ENCODE measurements at regions not wholly inside any gene's neighbourhood (a gene's known extent, or its start where the extent isn't known, plus 50 kb on each side); places are given as distances from the start of the nearest gene placed in this dataset.
A peak's percentile ranks its signal among the peaks of the same experiment; 100 is the strongest.

- Histone ChIP-seq H3K4me1 (ENCODE audit: control insufficient read depth, insufficient read depth, low read length) (peaks cover 62% of the 10 kb centered on the region), H3K36me3 (ENCODE audit: control insufficient read depth in 2 of 2, insufficient read depth in 2 of 2, low read length in 2 of 2) (no peaks in the 10 kb centered on the region), H3K27me3 (ENCODE audit: control insufficient read depth in 1 of 2, insufficient read depth in 2 of 2, low read length in 2 of 2) (no peaks in the 10 kb centered on the region), H3K9me3 (ENCODE audit: control insufficient read depth in 2 of 2, low read length in 2 of 2) (no peaks in the 10 kb centered on the region), H3K9ac (ENCODE audit: low read length in 2 of 2) (peak overlapping the region; percentile 22 to 80), H3K4me3 (ENCODE audit: low read length in 2 of 2) (peak overlapping the region in 1 of 2 donors; percentile 54), H3K27ac (ENCODE audit: low read length) (peak overlapping the region; percentile 94)
Measured at GRCh38 chr11:19577976-19578619, 134.5 kb upstream of the NAV2 start.

DNA sequence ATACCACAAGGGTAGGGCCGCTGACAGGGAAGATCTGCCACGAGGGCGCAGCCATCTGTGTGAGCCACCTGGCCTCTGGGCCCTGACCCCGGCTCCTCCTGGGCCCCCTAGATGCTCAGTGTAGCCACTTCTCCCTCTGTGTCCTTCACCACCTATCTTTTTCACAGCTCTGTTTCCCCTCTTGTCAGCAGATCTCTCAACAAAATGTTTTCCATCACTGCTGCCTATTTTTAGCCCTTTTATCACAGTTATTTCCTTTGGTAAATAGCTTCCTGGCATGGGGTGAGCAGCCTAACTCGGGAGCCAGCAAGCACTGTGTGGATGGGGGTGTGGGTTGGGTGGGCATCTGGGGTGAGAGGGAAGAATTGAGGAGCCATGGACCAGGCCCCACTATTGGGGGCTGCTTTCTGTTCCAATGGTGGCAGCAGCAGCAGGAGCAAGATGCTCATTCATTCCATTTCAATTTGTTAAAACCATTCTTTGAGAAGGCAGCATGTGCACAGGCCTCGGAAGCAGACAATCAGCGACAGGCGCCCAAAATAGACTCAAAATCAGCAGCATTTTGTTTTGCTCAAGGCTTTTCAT lies 135.2 kb upstream of the NAV2 start:
- Histone ChIP-seq H3K27me3 (ENCODE audit: control insufficient read depth in 1 of 2, insufficient read depth in 2 of 2, low read length in 2 of 2) (no peaks in the 10 kb centered on the region), H3K9ac (ENCODE audit: low read length in 2 of 2) (peak overlapping the region; percentile 32 to 51), H3K27ac (ENCODE audit: low read length) (peak overlapping the region; percentile 94), H3K4me3 (ENCODE audit: low read length in 2 of 2) (peak overlapping the region in 1 of 2 donors; percentile 40), H3K9me3 (ENCODE audit: control insufficient read depth in 2 of 2, low read length in 2 of 2) (no peaks in the 10 kb centered on the region), H3K4me1 (ENCODE audit: control insufficient read depth, insufficient read depth, low read length) (peaks cover 64% of the 10 kb centered on the region), H3K36me3 (ENCODE audit: control insufficient read depth in 2 of 2, insufficient read depth in 2 of 2, low read length in 2 of 2) (no peaks in the 10 kb centered on the region)

GRCh38 chr11:19576903-19577302 lies 135.7 kb upstream of the NAV2 start:
- no peaks in the 10 kb centered on the region for H3K27me3 ChIP-seq (ENCODE audit: control insufficient read depth in 1 of 2, insufficient read depth in 2 of 2, low read length in 2 of 2)
- peak overlapping the region in 1 of 2 donors; percentile 40 for H3K4me3 ChIP-seq (ENCODE audit: low read length in 2 of 2)
- H3K36me3 ChIP-seq (ENCODE audit: control insufficient read depth in 2 of 2, insufficient read depth in 2 of 2, low read length in 2 of 2) = no peaks in the 10 kb centered on the region
- H3K4me1 ChIP-seq (ENCODE audit: control insufficient read depth, insufficient read depth, low read length) = peaks cover 64% of the 10 kb centered on the region
- peak overlapping the region; percentile 94 for H3K27ac ChIP-seq (ENCODE audit: low read length)
- no peaks in the 10 kb centered on the region for H3K9me3 ChIP-seq (ENCODE audit: control insufficient read depth in 2 of 2, low read length in 2 of 2)
- peak overlapping the region; percentile 32 to 51 for H3K9ac ChIP-seq (ENCODE audit: low read length in 2 of 2)

DNA sequence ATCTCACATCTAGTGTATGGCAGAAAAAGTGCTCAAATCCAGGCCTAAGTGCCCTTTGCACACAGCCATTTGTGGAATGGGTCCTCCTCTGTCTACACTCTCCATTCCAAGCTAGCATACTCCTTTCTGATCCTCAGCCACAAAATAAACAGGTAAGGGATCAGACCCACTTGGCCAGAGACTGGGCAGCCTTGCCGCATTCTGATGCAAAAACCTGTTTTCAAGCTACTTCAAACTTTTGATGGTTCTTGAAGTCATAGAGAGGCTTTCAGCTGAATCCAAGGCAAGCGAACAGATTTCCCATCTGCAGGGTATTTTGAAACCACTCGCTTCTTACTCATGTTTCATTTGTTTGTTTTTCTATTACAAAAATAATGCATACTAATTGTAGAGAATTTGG lies 136.6 kb upstream of the NAV2 start:
- peaks cover 64% of the 10 kb centered on the region for H3K4me1 ChIP-seq (ENCODE audit: control insufficient read depth, insufficient read depth, low read length)
- no peaks in the 10 kb centered on the region for H3K36me3 ChIP-seq (ENCODE audit: control insufficient read depth in 2 of 2, insufficient read depth in 2 of 2, low read length in 2 of 2)
- H3K27me3 ChIP-seq (ENCODE audit: control insufficient read depth in 1 of 2, insufficient read depth in 2 of 2, low read length in 2 of 2) = no peaks in the 10 kb centered on the region
- H3K9me3 ChIP-seq (ENCODE audit: control insufficient read depth in 2 of 2, low read length in 2 of 2) = no peaks in the 10 kb centered on the region
- H3K4me3 ChIP-seq (ENCODE audit: low read length in 2 of 2) = no peak overlapping the region
- H3K27ac ChIP-seq (ENCODE audit: low read length) = peak overlapping the region; percentile 31
- H3K9ac ChIP-seq (ENCODE audit: low read length in 2 of 2) = no peak overlapping the region

DNA sequence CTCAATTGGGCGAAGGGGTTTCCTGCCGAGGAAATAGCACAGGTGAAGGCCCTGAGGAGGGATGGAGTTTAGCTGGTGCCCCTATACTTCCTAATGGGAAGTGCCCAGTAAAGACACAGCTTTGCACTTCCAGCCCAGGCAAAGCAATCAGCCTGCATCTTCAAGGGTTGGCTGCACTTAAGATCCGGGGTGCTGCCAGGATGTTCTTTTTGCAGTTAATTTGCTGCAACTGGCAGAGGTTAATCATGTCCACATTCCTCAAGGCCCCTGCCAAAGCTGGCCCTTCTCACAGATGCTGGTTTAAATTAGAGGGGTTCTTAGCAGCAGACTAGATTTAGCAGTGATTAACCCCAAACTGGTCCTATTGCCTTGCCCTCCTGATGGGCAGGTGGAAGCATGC lies 137.7 kb upstream of the NAV2 start:
- no peak overlapping the region for H3K4me3 ChIP-seq (ENCODE audit: low read length in 2 of 2)
- no peaks in the 10 kb centered on the region for H3K27me3 ChIP-seq (ENCODE audit: control insufficient read depth in 1 of 2, insufficient read depth in 2 of 2, low read length in 2 of 2)
- no peaks in the 10 kb centered on the region for H3K36me3 ChIP-seq (ENCODE audit: control insufficient read depth in 2 of 2, insufficient read depth in 2 of 2, low read length in 2 of 2)
- H3K4me1 ChIP-seq (ENCODE audit: control insufficient read depth, insufficient read depth, low read length) = peaks cover 62% of the 10 kb centered on the region
- H3K9me3 ChIP-seq (ENCODE audit: control insufficient read depth in 2 of 2, low read length in 2 of 2) = no peaks in the 10 kb centered on the region
- peak overlapping the region; percentile 31 for H3K27ac ChIP-seq (ENCODE audit: low read length)
- no peak overlapping the region for H3K9ac ChIP-seq (ENCODE audit: low read length in 2 of 2)

- no peaks in the 10 kb centered on the region for H3K27me3 ChIP-seq (ENCODE audit: control insufficient read depth in 1 of 2, insufficient read depth in 2 of 2, low read length in 2 of 2)
- H3K36me3 ChIP-seq (ENCODE audit: control insufficient read depth in 2 of 2, insufficient read depth in 2 of 2, low read length in 2 of 2) = no peaks in the 10 kb centered on the region
- H3K4me1 ChIP-seq (ENCODE audit: control insufficient read depth, insufficient read depth, low read length) = peaks cover 50% of the 10 kb centered on the region
- H3K27ac ChIP-seq (ENCODE audit: low read length) = no peak overlapping the region
- no peaks in the 10 kb centered on the region for H3K9me3 ChIP-seq (ENCODE audit: control insufficient read depth in 2 of 2, low read length in 2 of 2)
- H3K4me3 ChIP-seq (ENCODE audit: low read length in 2 of 2) = no peak overlapping the region
- no peak overlapping the region for H3K9ac ChIP-seq (ENCODE audit: low read length in 2 of 2)
Measured at GRCh38 chr11:19573666-19574065, 139.0 kb upstream of the NAV2 start.

DNA sequence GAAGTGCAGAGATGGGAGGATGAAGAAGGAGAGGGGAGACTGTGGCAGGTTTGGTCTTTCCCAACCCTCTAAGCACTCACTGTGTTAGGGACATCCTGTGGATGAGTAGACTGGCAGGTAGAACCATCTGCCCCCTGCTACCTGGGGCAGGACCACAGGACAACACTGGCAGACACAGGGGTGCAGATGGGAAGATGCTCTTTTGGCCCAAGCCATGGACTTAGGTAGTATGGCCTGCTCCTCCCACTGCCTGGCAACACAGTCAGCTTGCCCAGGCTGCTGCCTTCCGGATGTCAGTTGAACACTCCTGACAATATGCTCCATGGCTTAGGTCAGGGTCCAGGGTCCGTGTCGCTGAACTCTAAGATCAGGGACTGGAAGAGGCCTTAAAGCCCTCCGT lies 140.7 kb upstream of the NAV2 start:
- no peak overlapping the region for H3K4me3 ChIP-seq (ENCODE audit: low read length in 2 of 2)
- peaks cover 50% of the 10 kb centered on the region for H3K4me1 ChIP-seq (ENCODE audit: control insufficient read depth, insufficient read depth, low read length)
- no peak overlapping the region for H3K27ac ChIP-seq (ENCODE audit: low read length)
- H3K9ac ChIP-seq (ENCODE audit: low read length in 2 of 2) = no peak overlapping the region
- H3K27me3 ChIP-seq (ENCODE audit: control insufficient read depth in 1 of 2, insufficient read depth in 2 of 2, low read length in 2 of 2) = no peaks in the 10 kb centered on the region
- H3K9me3 ChIP-seq (ENCODE audit: control insufficient read depth in 2 of 2, low read length in 2 of 2) = no peaks in the 10 kb centered on the region
- H3K36me3 ChIP-seq (ENCODE audit: control insufficient read depth in 2 of 2, insufficient read depth in 2 of 2, low read length in 2 of 2) = no peaks in the 10 kb centered on the region

GRCh38 chr11:19570889-19571288 lies 141.7 kb upstream of the NAV2 start:
- H3K9me3 ChIP-seq (ENCODE audit: control insufficient read depth in 2 of 2, low read length in 2 of 2) = no peaks in the 10 kb centered on the region
- H3K27me3 ChIP-seq (ENCODE audit: control insufficient read depth in 1 of 2, insufficient read depth in 2 of 2, low read length in 2 of 2) = no peaks in the 10 kb centered on the region
- H3K9ac ChIP-seq (ENCODE audit: low read length in 2 of 2) = no peak overlapping the region
- H3K4me3 ChIP-seq (ENCODE audit: low read length in 2 of 2) = no peak overlapping the region
- H3K36me3 ChIP-seq (ENCODE audit: control insufficient read depth in 2 of 2, insufficient read depth in 2 of 2, low read length in 2 of 2) = no peaks in the 10 kb centered on the region
- H3K4me1 ChIP-seq (ENCODE audit: control insufficient read depth, insufficient read depth, low read length) = peaks cover 52% of the 10 kb centered on the region
- no peak overlapping the region for H3K27ac ChIP-seq (ENCODE audit: low read length)

- H3K4me3 ChIP-seq (ENCODE audit: low read length in 2 of 2) = no peak overlapping the region
- H3K27me3 ChIP-seq (ENCODE audit: control insufficient read depth in 1 of 2, insufficient read depth in 2 of 2, low read length in 2 of 2) = no peaks in the 10 kb centered on the region
- no peak overlapping the region for H3K27ac ChIP-seq (ENCODE audit: low read length)
- H3K9ac ChIP-seq (ENCODE audit: low read length in 2 of 2) = no peak overlapping the region
- H3K36me3 ChIP-seq (ENCODE audit: control insufficient read depth in 2 of 2, insufficient read depth in 2 of 2, low read length in 2 of 2) = no peaks in the 10 kb centered on the region
- peaks cover 49% of the 10 kb centered on the region for H3K4me1 ChIP-seq (ENCODE audit: control insufficient read depth, insufficient read depth, low read length)
- H3K9me3 ChIP-seq (ENCODE audit: control insufficient read depth in 2 of 2, low read length in 2 of 2) = no peaks in the 10 kb centered on the region
Measured at GRCh38 chr11:19567996-19568395, 144.6 kb upstream of the NAV2 start.

DNA sequence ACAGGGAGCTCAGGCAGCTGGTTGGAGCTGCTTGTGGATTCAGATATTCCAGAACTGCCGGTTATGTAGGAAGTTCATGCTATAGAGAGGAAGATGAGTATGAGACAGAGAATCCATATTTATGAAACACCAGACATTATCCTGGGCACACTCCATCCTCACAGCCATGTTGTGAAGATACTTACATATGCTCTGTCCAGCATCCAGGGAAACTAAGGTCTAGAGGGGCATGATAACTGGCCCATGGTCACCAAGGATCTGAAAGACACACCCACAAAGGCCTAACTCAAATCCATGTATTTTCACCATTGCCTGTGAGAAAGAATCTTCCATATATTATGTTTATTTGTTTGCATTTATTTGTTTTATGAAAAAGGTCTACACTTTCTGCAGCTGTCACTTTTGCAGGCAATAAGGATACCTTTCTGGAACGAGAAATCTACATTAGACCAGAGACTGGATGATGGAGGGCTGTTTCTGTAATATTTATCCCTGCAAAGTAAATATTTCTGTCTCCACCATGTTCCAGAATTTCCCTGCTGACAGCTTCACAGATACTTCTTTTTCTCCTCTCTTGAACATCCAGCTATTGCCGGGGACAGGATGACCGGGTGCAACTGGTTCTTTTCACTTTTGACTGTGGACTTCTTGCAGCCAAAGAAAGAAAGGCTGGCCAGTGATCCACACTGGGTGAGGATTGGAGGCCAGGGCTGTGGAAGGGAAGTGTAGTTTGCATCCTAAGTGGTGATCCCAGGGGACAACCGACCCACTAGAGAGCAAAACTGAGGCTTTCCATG lies 145.9 kb upstream of the NAV2 start:
- Histone ChIP-seq H3K4me3 (ENCODE audit: low read length in 2 of 2) (no peak overlapping the region), H3K27ac (ENCODE audit: low read length) (peak overlapping the region; percentile 46), H3K9me3 (ENCODE audit: control insufficient read depth in 2 of 2, low read length in 2 of 2) (no peaks in the 10 kb centered on the region), H3K9ac (ENCODE audit: low read length in 2 of 2) (no peak overlapping the region), H3K27me3 (ENCODE audit: control insufficient read depth in 1 of 2, insufficient read depth in 2 of 2, low read length in 2 of 2) (no peaks in the 10 kb centered on the region), H3K4me1 (ENCODE audit: control insufficient read depth, insufficient read depth, low read length) (peaks cover 47% of the 10 kb centered on the region), H3K36me3 (ENCODE audit: control insufficient read depth in 2 of 2, insufficient read depth in 2 of 2, low read length in 2 of 2) (no peaks in the 10 kb centered on the region)

- Histone ChIP-seq H3K9ac (ENCODE audit: low read length in 2 of 2) (no peak overlapping the region), H3K4me1 (ENCODE audit: control insufficient read depth, insufficient read depth, low read length) (peaks cover 47% of the 10 kb centered on the region), H3K9me3 (ENCODE audit: control insufficient read depth in 2 of 2, low read length in 2 of 2) (no peaks in the 10 kb centered on the region), H3K36me3 (ENCODE audit: control insufficient read depth in 2 of 2, insufficient read depth in 2 of 2, low read length in 2 of 2) (no peaks in the 10 kb centered on the region), H3K27me3 (ENCODE audit: control insufficient read depth in 1 of 2, insufficient read depth in 2 of 2, low read length in 2 of 2) (no peaks in the 10 kb centered on the region), H3K27ac (ENCODE audit: low read length) (peak overlapping the region; percentile 89), H3K4me3 (ENCODE audit: low read length in 2 of 2) (no peak overlapping the region)
Measured at GRCh38 chr11:19565639-19566038, 147.0 kb upstream of the NAV2 start.
